ENCODE measurements at regions not wholly inside any gene's neighbourhood (a gene's known extent, or its start where the extent isn't known, plus 50 kb on each side); places are given as distances from the start of the nearest gene placed in this dataset.

DNA sequence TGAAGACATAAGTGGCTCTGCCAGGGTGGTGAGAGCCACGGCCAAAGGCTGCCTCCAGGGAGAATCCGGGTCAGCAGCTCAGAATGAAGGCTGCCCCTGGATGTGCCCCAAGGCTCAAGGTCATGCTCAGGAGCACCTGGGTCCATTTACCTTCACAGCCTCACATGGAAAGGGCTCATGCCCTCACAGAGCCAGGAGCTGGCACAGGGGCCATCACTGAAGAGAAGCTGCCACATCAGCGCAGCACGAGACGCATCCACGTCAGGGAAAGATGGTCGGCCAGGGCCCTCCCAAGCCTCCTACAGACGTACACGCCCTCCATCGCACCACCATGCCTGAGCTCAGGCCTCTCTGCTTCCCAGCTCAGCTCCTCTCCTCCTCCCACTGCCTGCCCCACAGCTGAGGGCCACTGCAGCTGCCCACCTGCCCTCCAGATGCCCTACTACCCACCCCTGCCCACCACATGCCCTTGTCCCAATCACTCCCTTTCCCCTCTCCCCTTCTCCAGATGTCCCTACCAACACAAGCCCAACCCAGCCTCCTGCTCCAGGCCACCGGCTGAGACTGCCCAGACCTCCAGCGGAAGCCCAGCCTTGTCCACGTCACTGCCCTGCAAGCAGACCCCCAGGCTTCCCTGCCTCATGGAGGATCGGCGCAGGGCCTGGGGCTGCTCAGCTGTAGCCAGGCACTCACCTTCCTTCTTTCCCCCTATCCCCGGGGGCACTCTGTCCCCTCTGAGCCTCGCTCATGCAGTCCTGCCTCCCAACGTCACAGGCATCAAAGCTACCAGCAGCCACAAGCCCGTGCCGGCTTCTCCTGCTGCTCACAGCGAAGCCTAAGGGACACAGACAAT lies 144.1 kb downstream of the SHANK2 start:
- no peak for DNase-seq (ENCODE audit: low spot score)
- TF ChIP-seq, protein P1, sequence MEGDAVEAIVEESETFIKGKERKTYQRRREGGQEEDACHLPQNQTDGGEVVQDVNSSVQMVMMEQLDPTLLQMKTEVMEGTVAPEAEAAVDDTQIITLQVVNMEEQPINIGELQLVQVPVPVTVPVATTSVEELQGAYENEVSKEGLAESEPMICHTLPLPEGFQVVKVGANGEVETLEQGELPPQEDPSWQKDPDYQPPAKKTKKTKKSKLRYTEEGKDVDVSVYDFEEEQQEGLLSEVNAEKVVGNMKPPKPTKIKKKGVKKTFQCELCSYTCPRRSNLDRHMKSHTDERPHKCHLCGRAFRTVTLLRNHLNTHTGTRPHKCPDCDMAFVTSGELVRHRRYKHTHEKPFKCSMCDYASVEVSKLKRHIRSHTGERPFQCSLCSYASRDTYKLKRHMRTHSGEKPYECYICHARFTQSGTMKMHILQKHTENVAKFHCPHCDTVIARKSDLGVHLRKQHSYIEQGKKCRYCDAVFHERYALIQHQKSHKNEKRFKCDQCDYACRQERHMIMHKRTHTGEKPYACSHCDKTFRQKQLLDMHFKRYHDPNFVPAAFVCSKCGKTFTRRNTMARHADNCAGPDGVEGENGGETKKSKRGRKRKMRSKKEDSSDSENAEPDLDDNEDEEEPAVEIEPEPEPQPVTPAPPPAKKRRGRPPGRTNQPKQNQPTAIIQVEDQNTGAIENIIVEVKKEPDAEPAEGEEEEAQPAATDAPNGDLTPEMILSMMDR (IDR thresholded peaks at IDR 0.05; ENCODE audit: extremely low read depth, missing control alignments) = no peak

DNA sequence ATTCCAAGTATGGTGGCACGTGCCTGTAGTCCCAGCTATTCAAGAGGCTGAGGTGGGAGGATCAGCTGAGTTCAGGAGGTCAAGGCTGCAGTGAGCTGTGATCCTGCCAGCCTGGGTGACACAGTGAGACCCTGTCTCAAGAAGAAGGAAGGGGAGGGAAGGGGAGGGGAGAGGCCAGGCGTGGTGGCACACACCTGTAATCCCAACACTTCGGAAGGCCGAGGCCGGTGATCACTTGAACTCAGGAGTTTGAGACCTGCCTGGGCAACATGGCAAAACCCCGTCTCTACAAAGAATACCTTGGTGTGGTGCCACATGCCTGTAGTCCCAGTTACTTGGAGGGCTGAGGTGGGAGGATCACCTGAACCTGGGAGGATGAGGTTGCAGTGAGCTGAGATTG lies 145.7 kb downstream of the SHANK2 start:
- TF ChIP-seq, protein P1 (IDR thresholded peaks at IDR 0.05; ENCODE audit: extremely low read depth, missing control alignments) = no peak

DNA sequence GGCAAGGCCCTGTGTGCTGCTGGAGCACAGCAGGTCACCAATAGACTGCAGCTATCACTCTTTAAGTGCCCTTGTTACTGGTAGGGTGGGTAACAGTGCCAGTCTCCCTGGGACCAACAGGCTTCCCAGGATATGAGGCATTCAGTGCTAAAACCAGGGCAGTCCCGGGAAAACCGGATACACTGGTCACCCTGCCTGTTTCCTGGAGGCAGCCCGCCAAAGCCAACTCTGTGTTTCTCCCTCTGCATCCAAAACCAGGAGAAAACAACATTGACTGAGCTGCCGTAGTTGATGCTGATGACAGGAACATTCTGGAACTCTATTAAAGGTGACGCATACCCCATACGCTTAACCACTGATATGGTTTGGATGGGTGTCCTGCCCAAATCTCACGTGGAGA lies 149.1 kb downstream of the SHANK2 start:
- DNase-seq (ENCODE audit: low spot score) = no peak
- TF ChIP-seq, protein P1 (IDR thresholded peaks at IDR 0.05; ENCODE audit: extremely low read depth, missing control alignments) = no peak

More for the DNA sequence above, 145.7 kb downstream of the SHANK2 start:
- no peak for DNase-seq (ENCODE audit: low spot score)

DNA sequence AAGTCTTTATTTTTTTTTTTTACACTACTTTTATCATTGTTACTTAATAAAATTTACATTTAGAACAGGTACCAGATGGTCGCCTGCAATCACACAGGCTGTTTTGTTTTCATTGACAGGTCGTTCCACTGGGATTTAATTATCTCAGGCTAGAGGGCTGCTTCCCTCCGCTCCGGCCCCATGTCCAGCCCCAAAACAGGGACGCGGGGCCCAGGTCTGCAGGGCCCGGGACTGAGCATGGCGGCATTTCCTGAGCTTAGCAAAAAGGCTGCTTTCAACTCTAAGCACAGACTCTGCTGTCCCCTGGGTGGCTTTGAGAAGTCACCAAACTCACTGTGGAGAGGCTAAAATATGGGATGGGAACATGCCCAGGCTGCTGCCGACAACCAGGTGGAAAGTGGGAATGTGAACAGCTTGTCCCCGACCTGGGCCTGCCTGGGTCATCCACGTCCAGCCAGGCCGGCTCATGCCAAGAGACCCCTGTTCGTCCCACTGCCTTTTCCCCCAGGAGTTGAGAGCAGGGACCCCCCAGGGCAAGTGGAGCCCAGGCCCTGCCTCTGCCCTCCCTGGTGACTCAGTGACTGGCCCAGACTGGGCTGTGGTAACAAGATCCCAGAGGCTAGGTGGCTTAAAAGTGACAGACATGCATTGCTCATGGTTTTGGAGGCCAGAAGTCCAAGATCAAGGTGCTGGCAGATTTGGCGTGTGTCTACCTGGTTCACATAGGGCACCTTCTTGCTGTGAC lies 150.0 kb downstream of the SHANK2 start:
- DNase-seq (ENCODE audit: low spot score) = no peak
- TF ChIP-seq, protein P1 (IDR thresholded peaks at IDR 0.05; ENCODE audit: extremely low read depth, missing control alignments) = no peak

DNA sequence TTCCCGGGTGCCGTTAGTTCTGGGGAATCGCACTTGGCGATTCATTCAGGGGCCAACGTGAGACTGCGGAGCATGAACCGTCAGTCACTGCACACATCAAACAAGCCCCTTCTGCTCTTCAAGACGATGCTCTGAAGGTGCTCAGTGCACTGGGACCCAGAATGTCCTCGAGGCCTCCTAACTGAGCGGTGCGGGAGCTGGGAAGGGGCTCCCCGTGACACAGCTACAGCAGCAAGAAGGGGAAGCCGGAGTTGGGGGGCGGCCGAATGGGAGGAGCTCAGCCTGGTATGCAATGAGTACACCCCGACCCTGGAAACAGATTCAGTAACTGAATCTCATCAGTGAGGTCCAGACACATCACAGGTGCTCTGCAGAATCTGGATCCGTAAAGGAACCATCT lies 150.8 kb downstream of the SHANK2 start:
- DNase-seq (ENCODE audit: low spot score) = no peak
- TF ChIP-seq, protein P1 (IDR thresholded peaks at IDR 0.05; ENCODE audit: extremely low read depth, missing control alignments) = no peak

DNA sequence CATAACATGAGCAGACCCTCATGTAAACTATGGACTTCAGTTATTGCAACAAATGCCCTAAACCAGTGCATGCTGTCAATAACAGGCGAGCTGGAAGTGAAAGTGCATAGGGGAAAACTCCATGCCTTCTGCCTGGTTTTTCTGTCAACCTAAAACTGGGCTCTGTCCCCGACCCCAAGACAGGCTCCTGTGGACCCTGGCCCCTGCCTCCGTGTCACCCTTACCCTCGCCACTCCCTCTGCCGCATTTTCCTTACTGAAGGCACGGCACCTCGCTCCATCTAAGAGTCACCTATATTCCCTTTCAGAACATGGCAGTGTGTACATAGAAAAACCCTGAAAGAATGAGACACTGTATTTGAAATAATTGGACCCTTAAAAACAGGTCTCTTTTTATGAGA lies 151.3 kb downstream of the SHANK2 start:
- TF ChIP-seq, protein P1 (IDR thresholded peaks at IDR 0.05; ENCODE audit: extremely low read depth, missing control alignments) = no peak
- no peak for DNase-seq (ENCODE audit: low spot score)

DNA sequence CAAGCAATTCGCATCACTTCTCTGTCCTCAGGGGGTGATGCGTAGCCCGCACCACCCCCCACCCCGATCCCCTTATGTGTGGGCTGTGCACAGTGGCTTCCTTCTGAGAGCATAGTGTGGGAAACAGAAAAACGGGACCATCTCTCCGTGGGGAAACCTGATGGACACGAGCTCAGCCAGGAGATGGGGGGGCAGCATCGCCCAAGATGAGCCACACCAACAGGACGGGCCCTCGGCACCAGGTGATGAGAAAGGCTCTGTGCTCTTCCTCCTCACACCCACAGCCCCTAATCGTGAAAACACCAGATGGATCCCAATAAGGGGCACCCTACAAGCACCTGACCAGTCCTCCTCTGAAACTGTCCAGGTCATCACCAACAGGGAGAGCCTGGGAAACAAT lies 153.6 kb downstream of the SHANK2 start:
- no peak for DNase-seq (ENCODE audit: low spot score)
- TF ChIP-seq, protein P1 (IDR thresholded peaks at IDR 0.05; ENCODE audit: extremely low read depth, missing control alignments) = no peak

Data from GM20000 (cell line).